Chondrocyte (in vitro differentiated cells): ENCODE measurements at regions not wholly inside any gene's neighbourhood (a gene's known extent, or its start where the extent isn't known, plus 50 kb on each side); places are given as distances from the start of the nearest gene placed in this dataset.

Source experiments
- DNase-seq: peaks from one replicate; pipeline ENCODE4 v3.0.0; 2021; ENCODE audit warnings: mixed read lengths, low spot score
- H3K27ac Mint-ChIP-seq: one replicate; pipeline ENCODE4 v1.8.0; 2021; ENCODE audit warnings: mild to moderate bottlenecking, moderate library complexity, mixed read lengths; ENCODE audit not compliant: unreplicated experiment
- H3K27me3 Mint-ChIP-seq: 2 replicates; pipeline ENCODE4 v1.8.0; 2021; ENCODE audit warnings: low read depth, mixed read lengths
- H3K36me3 Mint-ChIP-seq: 2 replicates; pipeline ENCODE4 v1.8.0; 2021; ENCODE audit warnings: low read depth, mixed read lengths
- H3K4me1 Mint-ChIP-seq: 2 replicates; pipeline ENCODE4 v1.8.0; 2021; ENCODE audit warnings: low read depth, mild to moderate bottlenecking, mixed read lengths
- H3K4me3 Mint-ChIP-seq: one replicate; pipeline ENCODE4 v1.8.0; 2021; ENCODE audit warnings: mild to moderate bottlenecking, moderate library complexity, mixed read lengths; ENCODE audit not compliant: unreplicated experiment
- H3K9me3 Mint-ChIP-seq: 2 replicates; pipeline ENCODE4 v1.8.0; 2021; ENCODE audit warnings: low read depth, mixed read lengths
- CTCF ChIP-seq: fragments of 200-600 bp; sonication (generic); IDR thresholded peaks from 2 replicates; pipeline ENCODE4 v1.5.0; 2021; ENCODE audit warnings: antibody characterized with exemption, mild to moderate bottlenecking, moderate library complexity

DNA sequence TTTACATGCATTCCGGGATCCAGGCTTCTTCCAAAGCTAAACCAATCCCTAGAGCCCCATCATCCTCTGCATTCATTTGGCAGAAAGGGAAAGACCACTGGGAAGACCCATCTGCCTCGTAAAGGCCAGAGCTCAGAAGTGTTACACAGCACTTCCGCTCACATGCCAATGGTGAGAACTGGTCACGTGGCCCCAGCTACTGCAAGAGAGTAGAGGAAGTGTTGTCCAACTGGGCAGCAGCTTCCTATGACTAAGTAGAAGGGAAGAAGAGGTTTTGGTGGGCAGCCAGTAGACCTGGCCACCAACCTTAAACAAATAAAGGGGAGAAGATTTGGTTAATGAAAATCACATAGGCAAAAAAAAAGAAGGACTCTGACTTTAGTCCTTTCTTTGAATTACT, 74.4 kb upstream of the PPP2R3A start:
- H3K36me3 Mint-ChIP-seq = no peaks in the 10 kb centered on the region
- H3K4me3 Mint-ChIP-seq = no peak overlapping the region
- peaks cover 2% of the 10 kb centered on the region for H3K27me3 Mint-ChIP-seq
- no peak for TF ChIP-seq CTCF
- no peak for DNase-seq
- H3K4me1 Mint-ChIP-seq = peaks cover 3% of the 10 kb centered on the region
- no peak overlapping the region for H3K27ac Mint-ChIP-seq
- no peaks in the 10 kb centered on the region for H3K9me3 Mint-ChIP-seq

- Mint-ChIP-seq H3K9me3 (no peaks in the 10 kb centered on the region), H3K4me3 (no peak overlapping the region), H3K36me3 (no peaks in the 10 kb centered on the region), H3K27ac (no peak overlapping the region), H3K4me1 (peaks cover 14% of the 10 kb centered on the region), H3K27me3 (peaks cover 2% of the 10 kb centered on the region)
- DNase-seq = no peak
- TF ChIP-seq CTCF = peak; percentile 98
These were observed 70.3 kb upstream of the PPP2R3A start for GRCh38 chr3:135895106-135895733.

DNA sequence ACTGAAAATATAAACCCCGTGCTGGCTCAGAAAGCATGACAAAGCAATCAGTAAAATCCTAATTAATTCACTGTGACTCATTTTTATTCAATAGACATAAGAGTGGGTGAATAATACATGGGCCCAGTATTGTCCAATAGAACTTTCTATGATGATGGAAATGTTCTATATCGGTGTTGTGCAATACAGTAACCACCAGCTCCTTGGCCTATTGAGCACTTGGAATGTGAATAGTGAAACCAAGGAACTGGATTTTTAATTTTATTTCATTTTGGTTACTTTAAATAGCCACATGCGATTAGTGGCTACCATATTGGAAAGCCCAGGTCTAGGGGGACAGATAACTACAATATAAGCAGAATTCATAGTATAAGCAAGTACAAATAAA, 69.8 kb upstream of the PPP2R3A start:
- Mint-ChIP-seq H3K36me3 (no peaks in the 10 kb centered on the region), H3K4me1 (peaks cover 14% of the 10 kb centered on the region), H3K27me3 (peaks cover 2% of the 10 kb centered on the region), H3K27ac (no peak overlapping the region), H3K9me3 (no peaks in the 10 kb centered on the region), H3K4me3 (no peak overlapping the region)
- DNase-seq = no peak
- TF ChIP-seq CTCF = no peak

- H3K36me3 Mint-ChIP-seq = no peaks in the 10 kb centered on the region
- no peak for DNase-seq
- peaks cover 8% of the 10 kb centered on the region for H3K9me3 Mint-ChIP-seq
- H3K4me1 Mint-ChIP-seq = peaks cover 14% of the 10 kb centered on the region
- TF ChIP-seq CTCF = no peak
- peaks cover 2% of the 10 kb centered on the region for H3K27me3 Mint-ChIP-seq
- peak overlapping the region; percentile 67 for H3K27ac Mint-ChIP-seq
- H3K4me3 Mint-ChIP-seq = no peak overlapping the region
These were observed 68.9 kb upstream of the PPP2R3A start for GRCh38 chr3:135896613-135897012.

DNA sequence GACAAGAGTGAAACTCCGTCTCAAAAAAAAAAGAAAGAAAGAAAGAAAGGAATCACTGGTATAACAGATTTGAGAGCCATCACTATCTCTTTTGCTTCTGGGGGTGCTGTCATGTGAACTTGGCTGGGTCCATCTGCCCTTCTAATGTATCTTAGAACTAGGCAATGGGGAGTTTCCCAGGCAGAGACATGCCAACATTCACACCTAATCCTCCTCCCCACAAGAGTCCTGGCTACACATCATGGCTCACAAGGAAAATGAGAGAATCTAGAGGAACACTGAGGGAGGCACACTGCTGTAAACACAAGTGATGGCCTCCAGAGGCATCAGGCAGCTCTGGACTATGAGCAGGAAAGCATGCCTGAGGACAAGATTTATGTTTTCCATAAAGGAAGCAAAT, 67.8 kb upstream of the PPP2R3A start:
- Mint-ChIP-seq H3K27me3 (no peaks in the 10 kb centered on the region), H3K36me3 (no peaks in the 10 kb centered on the region), H3K9me3 (peaks cover 8% of the 10 kb centered on the region), H3K27ac (no peak overlapping the region), H3K4me3 (no peak overlapping the region), H3K4me1 (peaks cover 14% of the 10 kb centered on the region)
- TF ChIP-seq CTCF = no peak
- no peak for DNase-seq
